B cell (primary cell): ENCODE measurements at regions not wholly inside any gene's neighbourhood (a gene's known extent, or its start where the extent isn't known, plus 50 kb on each side); places are given as distances from the start of the nearest gene placed in this dataset.

Source experiments
- CTCF ChIP-seq: fragments of 200-600 bp; IDR thresholded peaks from one replicate; pipeline ENCODE4 v1.8.0; 2022; ENCODE audit warnings: antibody characterized with exemption, mild to moderate bottlenecking
- EZH2 ChIP-seq: IDR thresholded peaks from 2 replicates; pipeline ENCODE4 v1.6.1; 2012; ENCODE audit warnings: borderline replicate concordance, low read depth, mild to moderate bottlenecking, moderate library complexity, low read length; ENCODE audit not compliant: insufficient read depth, poor library complexity, severe bottlenecking

- TF ChIP-seq CTCF (no peak), EZH2 (no peak)
Measured at GRCh38 chr1:118828038-118828437, 160.1 kb downstream of the TBX15 start.
